ENCODE measurements at regions not wholly inside any gene's neighbourhood (a gene's known extent, or its start where the extent isn't known, plus 50 kb on each side); places are given as distances from the start of the nearest gene placed in this dataset.

DNA sequence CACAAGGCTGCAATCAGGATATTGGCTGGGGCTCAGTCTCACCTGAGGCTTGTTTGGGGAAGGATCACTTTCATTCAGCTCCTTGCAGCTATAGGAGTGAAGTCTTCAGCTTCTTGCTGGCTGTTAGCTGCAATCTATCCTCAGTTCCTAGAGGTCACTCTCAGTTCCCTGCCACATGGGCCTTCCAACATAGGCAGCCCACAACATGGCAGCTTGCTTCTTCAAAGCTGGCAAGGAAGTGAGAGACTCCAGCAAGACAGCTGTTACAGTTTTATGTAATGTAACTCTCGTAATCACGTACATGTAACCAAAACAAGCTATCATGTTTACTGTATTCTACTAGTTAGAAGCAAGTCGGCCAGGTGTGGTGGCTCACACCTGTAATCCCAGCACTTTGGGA is 226.9 kb downstream of the CDC5L start:
- DNase-seq = peak; percentile 16

DNA sequence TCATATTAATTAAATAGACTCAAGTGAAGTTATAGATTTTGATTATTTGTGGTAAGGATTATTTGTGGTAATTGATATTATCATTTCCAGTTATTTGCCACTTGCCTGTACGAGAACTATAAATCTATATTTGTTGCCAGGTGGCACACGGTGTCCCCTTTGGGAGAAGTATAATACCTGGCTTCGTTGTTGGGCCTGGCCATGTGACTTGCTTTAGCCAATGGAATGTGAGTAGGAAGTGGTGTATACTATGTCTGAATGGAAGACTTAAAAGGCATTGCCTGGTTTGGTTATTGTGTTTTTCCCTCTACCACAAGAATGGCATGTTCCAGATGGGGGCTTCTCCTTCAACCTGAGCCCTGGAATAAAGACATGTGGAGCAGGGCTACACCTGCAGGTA is 228.1 kb downstream of the CDC5L start:
- DNase-seq = no peak

DNA sequence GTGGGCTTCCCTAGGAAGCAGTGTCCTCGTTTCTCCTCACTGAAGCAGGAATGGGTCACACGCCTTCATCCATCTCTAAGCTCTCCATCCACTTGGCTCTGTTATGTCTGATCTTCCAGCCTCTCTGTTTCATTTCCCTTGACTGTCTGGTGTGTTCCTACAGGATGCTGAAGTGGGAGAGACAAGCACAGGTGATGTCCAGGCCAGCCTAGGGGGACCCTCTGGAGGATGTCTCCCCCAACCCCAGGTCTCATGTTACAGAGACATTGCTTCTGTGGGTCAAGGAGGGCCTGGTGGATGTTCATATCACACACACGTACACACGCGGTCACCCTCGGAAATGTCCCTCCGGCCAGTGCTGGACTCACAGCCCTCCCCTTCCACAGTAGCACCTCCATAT is 229.9 kb downstream of the CDC5L start:
- DNase-seq = no peak

DNA sequence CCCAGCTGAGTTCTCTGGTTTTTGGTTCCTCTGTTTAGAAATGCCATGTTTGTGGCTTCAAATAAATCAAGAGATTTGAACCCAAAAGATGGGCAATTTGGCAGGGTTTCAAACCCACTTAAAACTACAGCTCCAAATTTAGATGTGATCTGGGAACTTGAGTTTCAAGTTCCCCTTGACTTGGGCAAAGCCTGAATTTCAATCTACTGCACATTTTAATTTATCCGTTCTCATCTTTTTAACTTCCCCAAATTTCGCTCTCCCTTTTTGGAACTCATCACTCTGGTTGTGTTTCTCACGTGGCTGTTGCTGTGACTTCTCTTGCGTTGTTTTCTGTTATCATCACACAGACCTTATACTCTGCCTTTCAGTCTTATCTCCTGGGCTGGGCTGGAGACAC is 230.9 kb downstream of the CDC5L start:
- DNase-seq = peak; percentile 53

DNA sequence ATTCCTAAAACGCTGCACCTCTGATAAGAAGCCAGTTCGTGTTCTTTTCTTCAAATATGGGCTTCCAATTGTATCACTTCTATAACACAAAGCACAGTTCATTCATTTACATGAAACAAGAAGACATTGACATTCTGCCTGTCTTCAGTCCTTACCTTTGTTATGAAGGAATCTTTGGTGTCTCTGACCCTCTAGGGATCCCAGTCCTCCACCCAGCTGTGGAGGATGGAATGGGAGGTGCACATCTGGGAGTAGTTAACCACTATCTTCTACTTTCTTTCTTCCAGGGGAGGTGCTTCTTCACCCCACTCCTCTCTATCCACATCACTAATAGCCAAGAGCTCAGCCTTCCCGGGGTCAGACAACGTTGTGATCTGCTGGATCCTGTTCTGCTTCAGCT is 233.4 kb downstream of the CDC5L start:
- no peak for DNase-seq

DNA sequence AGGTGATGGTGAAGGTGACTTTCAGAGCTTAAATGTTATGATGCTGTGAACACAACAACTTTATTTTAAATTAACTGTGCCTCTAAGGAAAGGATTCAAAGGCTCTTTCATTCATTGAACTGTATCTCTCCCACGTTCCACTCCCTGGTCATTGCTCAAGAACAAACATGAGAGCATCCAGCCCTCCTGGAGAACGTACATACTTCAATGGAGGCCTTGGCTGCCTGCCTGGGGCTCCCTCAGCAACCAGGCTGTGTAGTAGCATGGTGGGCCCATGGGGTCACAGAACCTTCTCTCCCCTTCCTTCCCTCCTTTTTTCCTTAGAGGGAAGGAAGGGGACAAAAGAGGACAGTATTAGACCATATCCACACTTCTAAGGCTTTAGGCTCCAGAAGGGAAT is 234.3 kb downstream of the CDC5L start:
- no peak for DNase-seq

DNA sequence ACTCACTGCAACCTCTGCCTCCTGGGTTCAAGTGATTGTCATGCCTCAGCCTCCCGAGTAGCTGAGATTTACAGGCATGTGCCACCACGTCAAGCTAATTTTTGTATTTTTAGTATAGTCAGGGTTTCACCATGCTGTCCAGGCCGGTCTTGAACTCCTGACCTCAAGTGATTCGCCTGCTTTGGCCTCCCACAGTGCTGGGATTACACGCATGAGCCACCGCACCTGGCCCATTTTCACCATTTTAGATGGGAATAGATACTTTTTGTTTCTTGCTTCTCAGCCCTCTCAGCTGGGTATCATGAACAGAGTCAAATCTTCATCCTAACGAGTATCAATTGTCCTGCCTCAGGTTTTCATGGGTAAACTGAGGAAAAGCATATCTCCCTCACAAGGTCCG is 235.0 kb downstream of the CDC5L start:
- no peak for DNase-seq

DNA sequence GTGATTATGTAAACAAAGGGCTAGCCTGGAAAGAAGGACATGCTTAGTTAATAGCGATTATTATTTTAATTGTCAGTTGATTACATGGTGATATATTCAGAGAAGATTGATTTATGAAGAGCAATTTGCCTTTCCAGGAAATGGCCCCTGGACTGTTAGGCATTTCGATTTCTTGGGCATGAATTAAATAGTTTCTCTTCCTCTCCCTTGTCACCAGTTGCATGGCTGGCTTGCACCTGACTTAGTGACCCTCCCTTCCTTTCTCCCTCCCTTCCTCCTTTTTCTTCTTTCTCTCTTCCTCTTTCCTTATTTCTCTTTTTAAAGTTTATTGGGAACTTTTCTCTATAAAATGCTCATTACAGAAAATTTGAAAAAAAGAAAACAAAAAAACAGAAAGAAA is 235.4 kb downstream of the CDC5L start:
- DNase-seq = peak; percentile 43

DNA sequence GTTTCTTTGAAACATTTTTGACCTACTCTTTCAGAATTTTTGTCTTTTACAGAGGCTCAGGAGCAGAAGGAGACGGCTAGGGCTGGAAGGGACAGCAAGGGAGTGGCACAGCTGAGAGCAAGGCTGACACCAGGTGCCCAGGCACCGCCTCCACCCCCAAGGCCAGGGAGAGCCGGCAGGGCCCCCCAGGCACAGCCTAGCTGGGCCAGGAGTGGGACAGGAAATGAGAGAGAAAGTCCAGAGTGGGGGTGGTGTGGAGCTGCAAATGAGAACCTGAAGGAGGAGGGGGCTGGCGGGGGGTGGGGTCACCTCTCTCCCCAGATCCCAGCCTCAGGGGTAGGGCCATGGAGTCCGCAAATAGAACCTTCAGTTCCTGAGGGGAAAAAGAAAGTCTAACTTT is 236.7 kb downstream of the CDC5L start:
- DNase-seq = no peak

DNA sequence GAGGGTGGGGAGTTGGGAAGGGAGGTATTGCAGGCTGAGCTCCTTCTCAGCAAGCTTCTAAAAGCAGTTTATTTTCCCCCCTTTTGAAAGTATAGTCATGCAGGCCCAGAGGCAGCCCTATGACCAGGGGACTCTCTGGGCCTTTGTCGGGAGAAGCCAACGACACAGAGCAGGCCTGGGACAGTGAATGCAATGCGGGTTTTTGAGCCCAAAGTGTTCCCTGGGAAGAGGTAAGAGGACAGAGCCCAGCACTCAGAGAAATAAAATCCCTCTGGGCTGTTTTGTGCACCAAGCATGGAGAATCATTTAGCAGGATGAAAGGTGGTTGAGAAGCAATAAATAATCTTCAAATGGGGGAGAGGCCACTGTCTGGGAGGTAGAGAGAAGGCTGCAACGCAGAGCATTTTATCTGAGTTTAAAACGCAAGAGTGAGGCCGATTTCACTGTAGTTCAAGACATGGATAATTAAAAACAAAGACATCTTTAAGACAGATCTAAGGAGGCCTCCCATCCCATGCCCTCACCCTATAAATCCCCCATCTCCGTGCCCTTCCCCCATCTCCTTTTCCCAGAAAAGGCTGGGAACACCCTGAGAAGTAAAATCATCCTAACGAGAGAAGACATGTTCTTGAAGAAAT is 237.5 kb downstream of the CDC5L start:
- no peak for DNase-seq

DNA sequence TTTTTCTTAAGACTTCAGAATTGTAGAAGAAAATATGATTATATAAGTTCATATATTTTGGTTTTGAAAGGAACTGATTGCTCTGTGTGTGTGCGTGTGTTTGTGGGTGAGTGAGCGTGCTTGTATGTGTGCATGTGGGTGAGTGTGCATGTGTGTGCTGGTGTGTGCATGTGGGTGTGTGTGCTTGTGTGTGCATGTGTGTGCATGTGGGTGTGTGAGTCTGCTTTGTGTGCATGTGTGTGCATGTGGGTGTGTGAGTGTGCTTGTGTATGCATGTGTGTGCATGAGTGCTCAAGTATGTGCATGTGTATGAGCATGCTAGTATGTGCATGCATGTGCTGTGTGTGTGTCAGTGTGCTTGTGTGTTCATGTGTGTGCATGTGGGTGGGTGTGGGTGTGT is 238.5 kb downstream of the CDC5L start:
- no peak for DNase-seq

DNA sequence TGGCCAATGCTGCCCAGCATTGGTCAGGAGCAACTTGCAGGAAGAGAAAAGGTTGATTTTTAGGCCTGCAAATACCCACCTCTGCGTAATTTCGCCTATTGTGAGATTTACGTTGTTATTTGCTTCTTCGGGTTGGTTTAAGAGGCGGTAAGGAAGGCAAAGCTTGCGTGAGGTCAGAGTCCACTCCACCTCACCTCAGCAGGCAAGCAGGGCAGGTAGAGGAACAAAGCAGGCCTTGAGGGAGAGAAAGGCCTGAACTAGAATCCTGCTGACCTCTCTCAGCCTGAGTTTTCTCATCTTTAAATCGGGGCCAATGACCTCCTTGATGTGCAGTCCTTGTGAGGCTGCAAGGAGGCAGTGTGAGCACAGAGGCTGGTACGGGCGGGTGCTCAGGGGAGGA is 239.1 kb downstream of the CDC5L start:
- no peak for DNase-seq

DNA sequence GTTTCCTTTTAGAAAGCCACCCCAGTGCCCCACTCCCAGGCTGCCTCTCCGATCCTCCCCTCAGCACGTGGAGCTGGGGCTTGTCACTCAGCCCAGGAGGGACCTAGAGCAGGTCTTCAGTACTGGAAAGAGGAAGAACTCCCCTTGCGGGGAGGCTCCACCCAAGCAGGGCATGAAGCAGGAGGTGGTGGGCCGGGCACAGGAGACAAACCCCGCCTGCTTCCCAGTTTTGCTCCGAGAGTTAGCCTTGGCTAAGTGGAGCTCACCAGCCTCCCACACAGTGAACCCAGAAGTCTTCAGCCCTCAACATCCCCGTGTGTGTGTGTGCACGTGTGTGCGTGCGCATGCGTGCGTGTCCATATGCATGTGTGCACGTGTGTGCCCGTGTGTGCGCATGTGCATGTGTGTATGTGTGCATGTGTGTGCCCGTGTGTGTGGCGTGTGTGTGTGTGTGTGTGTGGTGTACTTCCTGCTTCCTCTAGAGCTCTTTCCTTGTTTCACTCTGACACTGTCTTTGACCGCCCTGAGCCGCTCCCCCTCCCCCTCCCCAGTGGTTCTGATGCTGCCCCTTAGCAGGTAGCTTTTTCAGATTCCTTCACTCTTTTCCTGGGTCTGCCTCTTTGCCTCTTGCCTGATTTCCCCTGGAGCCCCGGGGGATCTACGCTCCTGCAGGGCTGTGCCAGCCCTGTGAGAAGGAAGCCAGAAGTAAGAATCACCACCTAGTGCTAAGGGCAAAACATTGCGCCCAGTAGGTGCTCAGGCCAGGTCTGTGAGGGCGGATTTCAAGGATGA is 239.8 kb downstream of the CDC5L start:
- peak; percentile 35 for DNase-seq

DNA sequence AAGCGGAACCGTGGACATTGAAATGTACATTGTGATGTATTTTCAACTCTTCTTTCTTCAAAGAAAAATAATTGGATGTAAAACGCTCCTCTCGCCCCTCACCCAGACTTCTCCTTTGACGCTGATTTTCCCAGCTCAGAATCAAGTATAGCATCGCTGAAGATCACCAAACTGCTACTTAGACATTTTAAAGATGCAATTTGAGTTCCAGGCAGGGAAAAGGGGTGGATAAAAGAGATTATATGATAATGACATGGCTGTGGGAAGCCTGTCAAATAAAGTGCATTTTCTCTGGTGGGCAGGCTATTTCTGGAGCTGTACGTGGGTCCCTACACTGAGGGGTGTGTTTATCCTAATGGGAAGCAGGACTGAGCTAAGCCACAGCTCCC is 240.4 kb downstream of the CDC5L start:
- DNase-seq = no peak

DNA sequence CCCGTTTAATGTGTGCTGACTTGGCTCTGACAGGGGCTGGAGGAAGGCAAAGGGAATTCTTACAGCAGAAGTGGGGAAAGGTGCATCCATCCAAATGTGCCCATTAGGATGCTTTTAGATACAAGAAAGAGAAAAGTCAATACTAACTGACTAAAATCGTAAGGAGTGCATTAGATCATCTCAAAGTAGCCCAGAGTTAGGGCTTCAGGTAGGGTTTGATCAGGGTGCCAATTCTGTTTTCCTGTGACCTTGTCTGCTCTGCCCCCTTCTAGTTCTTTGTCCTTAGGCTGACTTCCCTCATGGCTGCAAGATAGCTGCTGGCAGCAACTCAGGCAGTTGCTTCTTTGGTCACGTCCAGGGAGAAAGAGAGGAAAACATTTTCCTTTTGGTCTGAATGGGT is 240.8 kb downstream of the CDC5L start:
- no peak for DNase-seq

DNA sequence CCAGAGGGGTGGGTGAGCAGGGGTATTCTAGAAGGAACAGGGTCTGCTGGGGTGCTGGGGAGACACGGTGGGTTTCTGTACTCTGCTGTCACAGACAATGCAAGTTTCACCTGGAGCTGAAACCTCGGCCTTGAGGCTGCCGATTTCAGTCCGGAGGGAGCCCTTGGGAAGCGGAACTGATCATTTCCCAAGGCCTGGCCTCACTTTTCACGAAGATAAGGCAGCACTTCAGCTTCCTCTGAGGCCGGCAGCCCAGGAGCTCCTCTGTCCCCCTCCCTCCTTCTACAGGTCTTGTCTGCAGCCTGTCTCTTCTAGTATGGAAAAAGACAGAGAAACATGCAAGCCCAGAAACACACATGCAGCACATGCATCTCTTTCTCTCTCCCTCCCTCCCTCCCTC is 242.1 kb downstream of the CDC5L start:
- DNase-seq = no peak

DNA sequence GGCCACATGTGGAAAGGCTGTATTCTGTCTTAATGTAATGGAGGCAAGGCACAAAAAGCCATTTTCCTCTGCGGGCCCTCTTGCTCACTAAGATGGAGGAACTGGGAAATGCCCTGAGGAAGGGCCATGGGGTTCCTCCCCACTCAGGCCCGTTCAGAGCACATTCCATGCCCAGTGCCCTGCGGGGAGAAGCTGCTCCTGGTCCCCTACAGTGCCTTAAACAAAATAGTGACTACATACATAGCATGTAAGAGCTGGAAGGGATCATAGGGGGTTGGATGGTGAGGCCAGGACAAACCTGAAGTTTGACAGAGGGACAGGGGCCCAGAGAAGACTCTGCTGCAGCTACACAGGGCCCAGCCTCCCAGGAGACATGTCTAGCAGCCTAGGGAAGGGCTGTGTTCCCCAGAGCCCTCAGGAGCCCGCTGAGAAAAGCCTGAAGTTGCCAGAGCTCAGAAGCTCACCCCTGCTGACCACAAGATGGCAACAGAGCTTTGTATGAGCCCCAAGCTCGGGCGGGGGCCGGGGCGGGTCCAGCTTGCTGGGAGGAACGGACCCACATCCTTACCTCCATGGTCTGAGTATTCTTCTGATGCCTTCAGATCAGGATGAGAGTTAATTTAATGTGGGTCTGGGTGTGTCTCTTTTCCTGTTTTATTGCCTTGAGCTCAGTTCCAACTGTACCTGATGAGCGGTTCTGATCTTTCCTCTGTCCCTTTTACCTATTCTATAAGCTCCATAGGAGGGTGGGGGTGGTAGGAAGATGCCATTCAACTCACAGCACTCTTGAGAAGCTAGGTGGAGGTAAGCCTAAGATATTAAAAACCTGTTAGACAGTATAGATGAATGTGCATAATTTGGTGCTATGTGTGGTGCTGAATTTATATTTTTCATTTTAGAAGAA is 242.9 kb downstream of the CDC5L start:
- peak; percentile 55 for DNase-seq

DNA sequence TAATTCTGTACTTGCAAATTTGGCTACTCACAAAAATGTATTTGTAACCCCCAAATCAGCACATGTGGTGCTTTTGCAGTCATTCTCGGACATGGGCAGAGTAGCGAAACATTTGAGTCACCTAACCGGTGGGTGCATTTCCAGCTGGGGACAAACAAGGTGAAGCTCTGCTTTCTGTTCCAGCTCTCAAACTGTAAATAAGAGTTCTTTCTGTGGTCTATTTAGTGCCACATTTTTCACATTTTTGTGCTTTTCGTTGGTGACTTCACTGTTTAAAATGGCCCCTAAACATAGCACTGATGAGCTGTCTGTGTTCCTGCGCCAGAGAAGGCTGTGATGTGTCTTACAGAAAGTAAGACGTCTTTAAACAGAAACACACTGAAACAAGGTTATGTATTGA is 244.5 kb downstream of the CDC5L start:
- no peak for DNase-seq

DNA sequence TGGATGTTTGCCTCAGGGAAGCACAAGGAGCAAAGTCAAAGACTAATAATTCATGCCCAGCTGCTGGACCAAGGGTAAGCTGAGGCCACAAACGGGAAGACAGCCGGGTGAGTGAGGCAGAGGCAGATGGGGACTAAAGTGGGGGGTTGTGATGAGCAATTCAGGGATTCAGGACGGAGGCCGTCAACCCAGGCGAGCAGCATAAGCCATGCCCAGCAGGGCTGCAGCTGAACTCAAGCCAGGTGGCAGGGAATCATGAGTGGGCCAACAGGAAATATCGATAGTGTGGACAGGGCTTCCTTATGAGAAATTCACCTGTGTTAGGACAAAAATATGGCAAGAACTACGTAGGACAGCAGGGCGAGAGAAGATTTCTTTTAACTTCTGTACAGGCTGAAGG is 246.8 kb downstream of the CDC5L start:
- no peak for DNase-seq

DNA sequence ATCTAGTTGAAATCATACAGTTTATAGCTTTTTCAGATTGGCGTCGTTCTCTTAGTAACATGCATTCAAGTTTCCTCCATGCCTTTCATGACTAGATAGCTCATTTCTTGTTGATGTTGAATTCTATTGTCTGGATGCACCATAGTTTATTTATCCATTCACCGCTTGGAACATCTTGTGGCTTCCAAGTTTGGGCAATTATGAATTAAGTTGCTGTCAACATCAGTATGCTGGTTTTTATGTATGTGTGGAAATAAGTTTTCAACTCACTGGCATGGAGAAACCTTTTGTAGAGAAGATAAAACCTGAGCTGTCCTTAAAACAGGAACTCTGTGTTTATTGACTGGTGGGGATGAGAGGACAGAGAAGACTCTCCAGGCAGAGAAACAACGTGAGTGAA is 248.0 kb downstream of the CDC5L start:
- no peak for DNase-seq

DNA sequence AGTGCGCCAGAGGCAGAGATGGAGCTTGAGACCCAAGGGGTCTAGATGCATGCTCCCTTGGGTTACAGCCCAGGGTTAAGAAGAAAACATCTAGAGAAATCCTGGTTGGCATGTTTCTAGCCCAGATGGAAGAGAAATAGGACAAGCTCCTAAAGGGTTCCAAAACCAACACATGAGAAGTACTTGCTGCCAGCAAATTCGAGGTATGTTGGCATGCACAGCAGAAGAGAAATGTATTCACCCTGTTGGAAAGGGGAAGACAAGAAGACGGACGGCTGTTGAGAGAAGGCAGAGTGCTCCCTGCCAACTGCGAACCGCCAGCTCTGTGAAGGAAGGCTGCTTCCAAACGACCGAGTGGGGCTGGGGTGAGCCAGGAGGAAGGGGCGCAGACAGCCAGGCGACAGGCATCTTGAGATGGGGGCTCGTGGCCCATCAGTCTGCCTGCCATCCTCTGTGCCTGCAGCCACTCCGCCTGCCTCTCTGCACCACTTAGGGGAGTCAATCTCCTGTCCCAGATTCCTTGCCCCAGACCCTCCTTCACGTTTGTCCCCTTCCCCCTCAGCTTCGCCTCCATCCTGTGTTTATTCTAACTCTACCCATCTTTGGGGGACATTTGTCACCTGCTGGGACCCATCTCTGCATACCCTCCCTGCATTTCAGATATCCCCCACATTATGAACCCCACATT is 249.2 kb downstream of the CDC5L start:
- DNase-seq = no peak

DNA sequence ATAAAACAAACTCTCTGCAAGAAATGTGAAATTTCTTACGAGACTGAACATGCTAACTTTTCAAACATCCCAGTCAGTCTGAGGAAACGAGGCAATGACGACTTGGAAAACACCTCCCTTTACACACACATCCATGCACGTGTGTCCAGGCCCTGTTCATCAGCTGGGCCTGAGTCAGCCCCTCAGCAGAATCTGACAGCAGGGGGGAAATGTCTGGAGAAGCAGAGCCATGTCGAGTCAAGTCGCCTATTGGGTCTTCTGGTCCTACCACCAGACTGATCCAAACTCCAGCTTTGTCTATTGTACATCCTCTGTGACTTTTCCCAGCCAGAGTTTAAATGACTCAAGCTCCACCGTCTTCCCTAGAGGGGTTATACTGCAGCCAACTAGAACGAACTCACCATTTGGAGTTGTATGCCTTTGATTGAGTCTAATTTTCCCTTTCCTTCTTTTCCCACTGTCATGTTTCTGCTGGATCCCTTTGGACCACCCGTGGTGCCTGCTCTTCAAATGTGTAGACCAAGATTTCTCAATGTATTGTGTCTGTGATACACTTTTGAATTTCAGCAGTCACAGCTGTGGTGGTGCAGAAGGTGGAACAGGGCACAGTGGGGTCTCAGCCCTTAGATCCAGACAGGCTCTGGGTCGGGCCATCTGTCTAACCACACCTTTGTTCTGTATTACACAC is 254.0 kb downstream of the CDC5L start:
- DNase-seq = no peak

DNA sequence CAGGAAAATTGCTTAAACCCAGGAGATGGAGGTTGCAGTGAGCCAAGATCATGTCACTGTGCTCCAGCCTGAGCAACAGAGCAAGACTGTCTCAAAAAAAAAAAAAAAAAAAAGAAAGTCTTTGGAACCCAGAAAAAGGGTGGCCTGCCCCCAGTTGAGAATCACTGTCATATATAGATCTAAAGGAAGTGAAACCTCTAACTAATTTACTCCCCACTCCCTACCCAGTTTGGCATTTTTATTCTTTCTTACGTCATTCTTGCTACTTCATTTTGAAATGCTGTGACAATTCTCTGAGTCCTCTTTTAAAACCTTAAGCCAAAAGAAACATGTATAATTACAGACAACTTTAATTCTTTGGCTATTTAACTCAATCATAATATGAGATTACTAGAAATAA is 254.8 kb downstream of the CDC5L start:
- DNase-seq = peak; percentile 58
